Stimulated activated CD4-positive, alpha-beta T cell treated with anti-CD3 and anti-CD28 coated beads, Interleukin-12 subunit alpha, Interleukin-12 subunit beta, amount 100 ng/mL, for 48 hours (primary cell): ENCODE measurements at regions not wholly inside any gene's neighbourhood (a gene's known extent, or its start where the extent isn't known, plus 50 kb on each side); places are given as distances from the start of the nearest gene placed in this dataset.
"Not testable (repeated sequence)": the region's sequence is repeated elsewhere in the genome, so short reads cannot be mapped to it uniquely, and the experiment has no call there.

Experiments
- DNase-seq, 3 donors: peaks; one replicate each; pipeline ENCODE4 v3.0.0-alpha.2; 2020; ENCODE audit warnings: low read depth in 2 of 3, low spot score in 1 of 3

DNA sequence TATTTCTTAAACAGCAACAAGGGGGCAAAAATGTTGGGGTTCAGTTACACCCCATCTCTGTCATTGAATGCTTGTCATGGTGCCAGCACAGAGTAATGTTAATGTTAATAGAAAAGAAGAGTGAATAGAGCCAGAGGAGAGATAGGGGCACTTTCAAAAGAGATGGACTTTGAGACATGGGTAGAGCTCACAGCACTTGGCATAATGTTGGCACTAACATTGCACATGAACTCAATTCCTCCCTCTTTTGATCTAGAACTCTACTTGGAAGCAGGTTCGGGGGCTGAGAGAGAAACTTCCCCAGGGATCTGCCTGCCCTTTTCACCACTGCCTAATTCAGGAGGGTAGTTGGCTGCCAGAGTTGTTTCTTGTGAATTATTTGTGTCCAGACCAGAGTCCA lies 188.0 kb upstream of the ADRA1D start:
- no peak for DNase-seq

DNA sequence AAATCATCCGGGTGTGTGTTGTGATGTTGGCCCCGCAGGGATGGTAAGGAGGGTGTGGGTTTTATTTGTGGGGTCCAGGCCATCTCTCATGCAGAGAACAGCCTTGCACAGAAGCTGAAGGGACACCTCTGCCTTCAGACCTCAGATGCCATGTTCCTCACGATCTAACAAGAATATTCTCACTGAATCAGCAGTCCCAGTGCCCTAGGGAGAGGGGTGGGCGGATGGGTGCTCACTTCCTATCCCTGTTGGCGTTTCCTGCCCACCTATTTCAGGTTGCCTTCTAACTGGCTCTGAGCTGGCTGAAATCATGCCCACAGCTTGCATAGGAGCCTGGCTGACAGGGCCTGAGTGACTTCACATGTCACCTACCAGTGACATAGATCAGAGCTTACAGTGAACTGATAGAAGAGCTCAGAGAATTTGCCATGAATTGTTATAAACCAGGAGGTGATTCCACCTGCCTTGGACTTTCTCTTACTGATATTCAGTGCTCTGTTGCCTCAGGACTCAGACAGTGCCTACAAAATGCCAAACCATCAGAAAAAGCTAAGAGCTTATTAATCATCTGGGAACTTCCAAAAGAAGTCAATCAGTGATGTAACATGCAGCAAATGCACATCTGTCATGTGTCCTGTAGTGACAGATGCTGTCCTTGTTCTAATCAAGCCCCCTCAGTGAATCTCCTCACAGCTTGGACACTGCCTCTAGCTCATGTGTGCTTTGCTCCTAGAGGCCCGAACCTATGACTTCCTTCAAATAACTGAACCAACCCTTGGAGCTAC lies 186.8 kb upstream of the ADRA1D start:
- no peak for DNase-seq

DNA sequence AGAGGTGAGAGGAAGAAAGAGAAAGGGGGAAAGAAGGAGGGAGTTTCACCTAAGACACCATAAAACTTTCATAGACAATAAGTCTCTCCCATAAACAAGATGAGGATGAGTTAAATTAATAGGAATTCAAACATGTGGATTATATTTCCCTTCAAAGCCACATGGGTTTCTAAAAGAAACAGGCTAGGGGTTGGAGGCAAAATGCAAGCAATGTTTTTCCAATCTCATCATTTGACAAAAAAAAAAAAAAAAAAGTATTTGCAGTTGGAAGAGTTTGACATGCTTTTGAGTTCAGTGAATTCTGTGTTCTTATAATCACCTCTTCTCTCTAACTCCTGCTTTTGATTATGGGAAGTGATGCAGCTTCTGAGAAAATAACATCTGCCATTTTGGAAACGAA lies 186.1 kb upstream of the ADRA1D start:
- DNase-seq = no peak

DNA sequence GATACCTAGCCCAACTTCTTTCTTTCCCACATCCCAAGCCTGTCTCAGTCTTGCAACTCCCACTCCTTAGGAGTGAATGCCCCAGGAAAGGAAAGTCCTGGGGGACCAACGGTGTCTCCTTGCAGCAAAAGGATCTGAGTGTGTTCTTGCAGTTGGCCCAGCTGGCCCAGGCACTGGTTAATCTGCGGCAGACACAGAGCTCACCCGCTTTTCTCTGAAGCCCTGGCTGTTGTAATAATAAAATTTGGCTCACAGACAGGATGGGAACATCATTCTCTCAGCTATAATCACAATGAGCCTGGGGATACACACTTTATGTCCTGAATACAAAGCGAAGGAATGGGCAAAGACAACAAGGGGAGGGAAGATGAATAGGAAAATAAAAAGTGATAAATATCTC lies 185.6 kb upstream of the ADRA1D start:
- DNase-seq = no peak

DNA sequence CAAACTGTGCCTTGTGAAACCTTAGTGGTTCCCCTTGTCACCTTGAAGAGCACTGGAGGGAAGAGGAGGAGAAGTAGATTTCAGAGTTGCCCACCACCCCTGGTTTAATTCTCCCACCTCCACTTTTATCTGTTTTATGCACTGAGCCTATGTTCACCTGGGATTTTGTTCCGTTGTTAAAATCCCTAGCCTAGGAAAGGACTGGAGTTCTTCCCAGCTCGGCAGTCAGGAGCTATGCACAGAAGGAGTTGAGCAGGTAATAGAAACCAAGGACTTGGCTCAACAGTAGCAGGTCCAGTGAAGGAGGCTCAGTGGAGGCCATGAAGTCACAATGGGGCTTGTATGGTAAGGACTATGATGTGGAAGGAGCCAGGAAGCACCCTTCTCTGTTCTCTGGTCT lies 182.4 kb upstream of the ADRA1D start:
- DNase-seq = no peak

DNA sequence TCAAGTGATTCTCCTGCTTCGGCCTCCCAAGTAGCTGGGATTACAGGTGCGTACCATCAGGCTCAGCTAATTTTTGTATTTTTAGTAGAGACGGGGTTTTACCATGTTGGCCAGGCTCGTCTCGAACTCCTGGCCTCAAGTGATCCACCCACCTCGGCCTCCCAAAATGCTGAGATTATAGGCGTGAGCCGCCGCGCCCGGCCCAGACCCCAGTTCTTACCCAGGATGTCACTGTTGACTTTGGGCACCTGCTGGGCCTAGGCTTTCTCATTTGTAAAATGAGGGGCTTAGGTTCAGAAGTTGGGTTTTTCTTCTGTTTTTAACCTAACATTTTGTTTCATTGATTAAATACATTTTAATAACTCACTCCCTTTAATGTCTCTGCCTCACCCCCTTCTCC lies 181.7 kb upstream of the ADRA1D start:
- not testable (repeated sequence) for DNase-seq

DNA sequence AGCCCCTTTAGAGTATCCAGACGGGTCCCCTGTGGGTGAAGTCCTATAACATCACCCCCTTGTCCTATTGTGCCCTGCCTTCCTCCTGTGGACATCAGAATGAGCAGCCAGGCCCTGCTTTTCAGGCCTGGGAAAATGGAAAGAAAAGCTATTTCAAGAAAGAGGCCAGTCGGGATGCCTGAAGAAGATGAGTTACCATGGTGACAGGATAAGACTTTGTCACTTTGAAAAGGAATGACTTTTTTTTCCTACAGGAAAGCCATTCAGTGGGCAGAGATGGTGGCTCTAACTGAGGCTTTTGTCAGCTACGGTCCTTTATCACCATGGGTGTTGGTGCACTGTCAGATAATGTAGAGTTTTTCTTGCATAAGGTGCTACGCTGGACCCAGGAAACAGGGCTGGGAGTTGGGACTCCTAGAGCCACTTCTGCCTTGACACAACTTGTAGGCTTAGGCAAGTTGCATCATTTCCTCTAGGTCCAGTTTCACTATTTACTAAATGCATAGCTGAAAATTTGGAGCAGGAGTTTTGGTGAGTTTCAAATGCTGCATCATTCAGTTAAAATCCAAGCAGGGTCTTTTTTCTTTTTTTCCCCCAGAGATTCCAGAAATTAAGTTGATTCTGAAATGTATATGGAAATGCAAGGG lies 179.0 kb upstream of the ADRA1D start:
- no peak for DNase-seq

DNA sequence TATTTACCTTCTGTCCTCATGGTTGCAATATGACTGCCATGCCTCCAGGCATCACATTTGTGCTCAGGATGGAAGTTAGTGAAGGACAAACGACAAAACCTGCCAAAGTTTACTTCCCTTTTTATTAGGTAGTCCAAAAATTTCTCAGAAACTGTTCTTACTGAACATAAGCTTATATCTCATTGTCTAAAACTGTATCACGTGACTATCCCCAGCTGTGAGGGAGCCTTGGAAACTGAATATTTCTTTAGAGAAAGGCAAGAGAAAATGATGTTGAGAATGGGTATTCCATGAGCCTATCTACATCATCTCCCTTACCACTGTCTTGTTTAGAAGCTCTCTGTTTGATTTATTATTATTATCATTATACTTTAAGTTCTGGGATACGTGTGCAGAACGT lies 169.1 kb upstream of the ADRA1D start:
- DNase-seq = no peak

DNA sequence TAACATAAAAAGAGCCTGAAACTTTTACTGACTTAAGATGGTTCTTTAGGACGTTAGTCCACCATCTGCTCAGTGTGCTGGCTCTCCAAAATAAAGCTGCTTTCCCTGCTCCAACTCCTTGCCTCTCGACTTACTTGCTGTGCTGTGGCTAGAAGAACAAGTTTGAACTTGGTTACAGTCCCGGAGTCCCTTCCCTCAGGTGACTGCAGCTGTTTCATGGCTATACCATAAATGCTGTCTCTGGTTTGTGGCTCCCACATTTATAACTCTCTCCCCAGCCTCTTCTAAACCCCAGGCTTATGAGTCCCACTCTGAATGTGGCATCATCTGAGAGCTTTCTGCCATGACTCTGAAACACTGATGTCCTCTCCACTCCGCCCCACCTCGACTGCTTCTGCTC lies 166.2 kb upstream of the ADRA1D start:
- no peak for DNase-seq

DNA sequence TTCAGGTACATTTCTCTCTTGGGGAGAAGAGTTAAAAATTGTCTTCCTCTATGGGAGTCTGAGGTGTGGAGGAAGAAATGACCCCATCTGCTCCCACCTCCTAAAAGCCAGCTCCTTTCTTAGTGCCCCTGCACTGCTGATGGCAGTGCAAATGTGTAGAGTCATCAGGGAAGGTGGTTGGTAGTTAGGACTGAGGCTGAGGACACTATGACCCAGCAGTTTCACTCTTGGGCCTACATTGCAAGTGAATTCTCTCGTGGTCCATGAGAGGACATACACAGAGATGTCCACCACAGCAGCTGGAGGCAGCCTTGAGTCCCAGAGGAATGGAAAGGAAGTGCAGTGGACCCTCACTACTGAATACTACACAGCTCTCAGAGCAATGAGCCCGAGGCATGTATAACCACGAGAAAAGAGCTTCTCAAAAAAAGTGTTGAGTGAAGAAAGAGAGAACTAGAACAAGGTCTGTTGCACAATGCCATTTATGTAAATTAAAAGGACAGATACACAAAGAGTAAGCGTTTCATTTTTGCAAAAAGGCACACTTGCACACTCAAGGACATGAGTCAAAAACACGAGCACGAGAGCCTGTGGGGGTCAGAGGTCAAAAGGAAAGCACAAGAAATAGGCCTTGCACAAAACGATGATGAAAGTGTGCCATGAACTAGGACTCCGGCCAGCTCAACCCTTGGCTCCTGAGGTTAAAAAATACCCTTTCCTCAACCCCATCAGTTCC lies 164.4 kb upstream of the ADRA1D start:
- no peak for DNase-seq

DNA sequence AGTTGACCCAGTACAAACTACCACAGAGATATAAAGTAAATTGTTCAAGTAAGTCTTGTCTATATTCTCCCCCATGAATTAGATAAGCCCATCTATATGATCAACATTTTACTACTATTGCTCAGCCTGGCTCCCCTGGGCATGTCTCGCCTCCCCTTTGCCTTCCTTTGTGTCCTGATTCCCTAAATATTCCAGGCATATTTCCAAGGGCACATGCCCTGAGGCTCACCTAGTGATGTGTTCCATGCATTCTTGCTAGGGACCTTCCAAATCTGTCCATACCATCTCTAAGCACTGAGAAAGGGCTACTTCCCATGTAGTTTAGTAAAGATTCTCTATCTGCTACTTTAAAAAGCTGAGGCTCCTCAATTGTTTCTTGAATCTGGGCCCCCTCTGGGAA lies 163.1 kb upstream of the ADRA1D start:
- DNase-seq = no peak

DNA sequence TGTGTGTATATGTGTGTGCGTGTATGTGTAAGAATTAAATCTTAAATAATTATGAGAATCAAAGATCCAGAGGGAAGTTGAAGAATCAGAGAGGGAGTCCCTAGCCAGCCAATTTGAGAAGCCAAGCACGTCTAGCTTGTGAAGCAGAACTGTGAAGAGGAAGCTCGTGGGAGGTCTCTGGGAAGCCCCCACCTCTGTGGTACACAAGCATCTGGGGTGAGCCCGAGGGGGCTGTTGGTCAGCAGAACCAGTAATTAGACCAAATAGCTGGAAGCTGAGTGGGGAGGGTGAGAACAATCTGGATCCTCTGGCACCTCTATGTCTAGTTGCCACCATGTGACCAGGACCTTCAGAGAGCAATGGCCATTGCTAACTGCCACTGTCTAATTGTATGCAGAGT lies 162.7 kb upstream of the ADRA1D start:
- DNase-seq = no peak

DNA sequence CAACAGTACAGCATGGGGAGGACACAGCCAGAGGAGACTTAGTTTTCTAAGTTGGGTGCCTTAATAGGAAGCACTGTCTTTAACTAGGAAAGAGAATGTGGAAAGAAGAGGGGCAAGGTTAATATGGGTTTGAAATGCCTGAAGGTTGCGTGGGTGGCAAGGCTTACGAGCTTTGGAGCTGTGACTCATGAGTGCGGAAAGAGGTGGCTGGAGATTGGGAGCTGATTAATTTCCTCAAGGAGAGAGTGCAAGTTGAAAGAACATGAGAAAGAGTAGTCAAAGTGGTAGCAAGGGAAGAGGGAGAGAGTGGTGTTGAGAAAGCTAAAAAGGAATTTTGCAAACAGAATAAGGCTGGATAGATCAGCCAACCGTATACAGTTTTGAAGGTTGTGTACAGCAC lies 157.5 kb upstream of the ADRA1D start:
- no peak for DNase-seq

DNA sequence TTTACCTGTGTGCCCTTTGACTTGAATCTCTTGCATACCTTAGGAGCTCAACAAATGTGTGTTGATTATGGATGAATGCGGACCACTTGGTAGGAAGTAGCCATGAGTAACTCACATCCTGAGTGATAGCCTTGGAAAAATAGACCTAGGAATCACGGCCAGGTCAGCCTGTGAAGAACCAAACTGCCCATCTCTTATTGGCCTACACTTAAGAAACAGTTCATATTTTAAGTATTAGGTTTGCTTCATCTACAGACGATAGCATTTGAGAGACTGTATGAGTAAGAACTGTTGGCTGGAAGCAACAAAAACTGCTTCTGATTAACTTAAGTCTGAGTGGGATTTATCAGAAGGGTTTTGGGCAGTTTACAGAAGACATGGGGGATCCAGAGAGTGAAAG lies 152.5 kb upstream of the ADRA1D start:
- DNase-seq = no peak

DNA sequence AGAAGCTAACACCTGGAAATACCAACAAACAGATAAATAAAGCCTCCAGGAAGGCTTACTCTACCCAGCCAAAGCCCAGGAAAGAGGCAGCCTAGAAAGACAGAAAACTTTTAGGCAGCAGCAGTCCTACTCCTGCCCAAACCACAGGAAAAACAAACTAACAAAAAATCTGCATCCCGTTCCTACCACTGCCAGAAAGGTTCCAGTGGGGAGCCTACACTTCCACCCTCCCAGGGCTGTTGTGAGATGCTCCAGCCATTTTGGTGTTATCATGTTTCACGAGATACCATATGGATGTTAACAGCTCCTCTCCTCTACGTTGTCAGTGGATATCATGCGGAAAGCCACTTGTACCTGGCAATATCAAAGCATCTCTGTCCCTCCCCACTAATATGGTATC lies 135.9 kb upstream of the ADRA1D start:
- no peak for DNase-seq

DNA sequence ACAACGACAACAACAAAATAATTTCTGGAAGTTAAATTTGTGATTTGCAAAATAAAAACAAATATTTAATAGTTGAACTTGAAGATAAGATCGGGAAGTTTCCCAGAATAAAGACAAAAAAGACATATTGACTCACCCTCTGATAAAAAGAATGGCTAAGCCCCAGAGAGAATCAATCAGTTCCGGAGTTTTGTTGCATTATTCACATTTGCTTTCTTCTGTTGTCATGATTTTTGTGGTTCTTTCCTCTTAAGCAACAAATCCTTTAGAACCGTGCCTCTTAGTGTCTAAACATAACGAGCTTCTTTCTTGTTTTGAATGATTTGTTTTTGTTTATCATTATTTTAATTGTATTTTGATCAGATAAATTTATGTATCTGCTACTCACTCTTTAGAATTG lies 134.9 kb upstream of the ADRA1D start:
- DNase-seq = no peak

DNA sequence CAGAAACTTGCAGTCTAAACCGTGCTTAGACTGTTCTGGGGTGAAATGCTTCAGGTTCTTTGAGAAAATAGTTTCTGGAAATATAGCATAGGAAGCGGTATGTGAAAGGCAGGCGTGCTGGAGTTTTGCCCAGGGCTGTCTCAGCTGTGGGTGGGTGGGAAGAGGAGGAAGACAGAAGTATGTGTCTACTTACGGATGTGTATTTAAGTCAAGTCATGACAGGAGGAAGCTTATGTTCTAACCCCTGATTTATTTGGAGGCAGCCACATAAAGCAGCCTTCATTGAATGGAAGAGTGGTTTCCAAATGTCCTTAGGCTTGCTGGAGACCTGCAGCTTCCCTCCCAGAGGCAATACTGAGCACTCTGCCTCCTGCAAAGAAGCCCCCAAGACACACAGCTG lies 126.8 kb upstream of the ADRA1D start:
- DNase-seq = no peak

DNA sequence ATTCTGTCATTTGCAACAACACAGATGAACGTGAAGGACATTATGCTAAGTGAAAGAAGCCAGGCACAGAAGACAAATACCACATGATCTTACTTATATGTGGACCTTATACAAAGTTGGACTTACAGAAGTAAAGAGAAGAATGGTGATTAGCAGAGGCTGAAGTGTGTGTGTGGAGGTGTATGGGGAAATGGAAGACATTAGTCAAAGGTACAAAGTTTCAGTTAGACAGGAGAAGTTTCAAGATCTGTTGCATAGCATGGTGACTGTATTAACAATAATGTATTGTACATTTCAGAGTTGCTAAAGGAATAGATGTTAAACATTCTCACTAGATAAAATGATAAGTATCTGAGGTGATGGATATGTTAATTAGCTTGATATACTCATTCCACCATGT lies 124.4 kb upstream of the ADRA1D start:
- no peak for DNase-seq

DNA sequence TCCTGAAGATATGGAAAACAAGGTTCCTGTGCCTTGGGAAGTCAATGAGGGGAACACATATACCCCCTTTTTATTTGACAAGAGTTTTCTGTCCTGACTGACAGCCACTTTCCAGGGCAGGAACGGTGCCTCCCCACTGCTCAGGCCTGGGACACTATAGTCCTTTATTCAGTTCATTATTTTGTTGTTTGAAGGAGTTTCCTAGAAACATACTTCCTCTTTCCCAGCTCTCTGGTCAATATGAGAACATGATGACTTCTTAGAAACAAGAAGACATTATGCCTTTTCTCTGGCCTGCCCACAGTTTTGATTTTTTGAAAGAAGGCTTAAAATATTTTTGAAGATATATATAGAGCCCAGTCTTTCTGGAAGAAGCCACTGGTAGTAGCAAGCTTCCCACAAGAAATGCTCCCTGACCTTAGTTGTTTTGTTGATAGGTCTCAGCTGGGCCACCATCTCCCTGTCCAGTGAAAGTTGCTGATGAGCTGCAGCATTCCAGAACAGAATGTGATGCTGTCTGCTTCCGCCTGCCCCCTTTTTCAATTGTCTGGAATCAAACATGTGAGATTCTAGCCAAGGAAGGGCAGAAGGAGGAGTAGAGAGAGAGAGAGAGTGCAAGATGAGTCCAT lies 122.7 kb upstream of the ADRA1D start:
- no peak for DNase-seq

DNA sequence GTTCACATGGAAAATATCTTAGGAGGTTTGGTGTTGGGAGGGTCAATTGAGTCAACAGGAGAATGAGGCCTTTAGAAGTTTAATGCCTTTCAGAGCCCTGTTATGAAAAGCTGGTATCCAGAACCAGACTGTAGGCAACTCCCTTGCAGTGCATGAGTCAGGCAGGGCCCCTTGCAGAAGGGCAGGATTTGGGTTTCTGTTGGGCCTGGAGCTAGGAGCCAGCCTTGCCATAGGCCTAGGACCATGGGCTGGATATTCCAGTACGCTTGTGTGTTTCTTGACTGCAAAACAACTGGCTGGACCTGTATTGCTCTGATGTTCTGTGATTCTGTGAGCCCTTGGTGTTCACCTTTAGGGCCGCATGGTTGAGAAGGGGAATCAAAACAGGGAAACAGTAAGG lies 121.8 kb upstream of the ADRA1D start:
- no peak for DNase-seq

DNA sequence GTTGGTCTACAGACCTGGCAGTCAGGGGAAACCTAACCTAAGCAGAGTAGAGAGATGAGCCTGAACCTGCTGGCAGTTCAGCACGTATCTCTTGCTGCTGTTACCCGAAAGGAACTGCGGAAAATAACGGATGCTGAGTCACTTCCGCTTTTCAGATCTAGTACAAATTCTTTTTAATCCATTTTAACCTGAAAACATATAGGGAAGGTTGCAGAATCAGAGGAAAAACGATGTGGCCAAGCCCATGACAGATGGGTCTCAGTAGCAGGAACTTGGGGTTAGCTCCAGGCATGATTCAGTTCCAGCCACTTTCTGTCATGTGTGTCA lies 120.7 kb upstream of the ADRA1D start:
- peak; percentile 30 to 52 (median 34) for DNase-seq
